ENCODE measurements at regions not wholly inside any gene's neighbourhood (a gene's known extent, or its start where the extent isn't known, plus 50 kb on each side); places are given as distances from the start of the nearest gene placed in this dataset.
A peak's percentile ranks its signal among the peaks of the same experiment; 100 is the strongest.

- no peak for DNase-seq (ENCODE audit: low read depth)
Measured at GRCh38 chr20:6559791-6560190, 207.7 kb upstream of the BMP2 start.

DNA sequence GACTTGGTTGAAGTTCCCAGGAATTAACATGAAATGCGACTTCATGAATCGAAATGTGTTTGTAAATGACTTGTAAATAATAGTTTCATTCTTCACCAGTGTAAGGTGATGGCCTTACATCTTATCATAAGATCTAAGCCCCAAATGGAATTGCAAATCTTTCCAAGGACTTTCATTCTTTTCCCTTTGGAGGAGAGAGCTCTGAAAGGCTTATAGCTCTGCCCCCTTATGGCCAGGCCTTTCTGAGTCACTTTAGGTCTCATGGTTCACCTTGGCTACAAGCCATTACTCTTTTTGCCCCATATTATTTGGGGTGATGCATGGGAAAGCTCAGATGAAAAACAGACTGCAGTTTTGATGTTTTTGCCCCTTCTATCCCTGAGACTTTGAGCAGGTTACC is 209.1 kb upstream of the BMP2 start:
- DNase-seq (ENCODE audit: low read depth) = no peak

DNA sequence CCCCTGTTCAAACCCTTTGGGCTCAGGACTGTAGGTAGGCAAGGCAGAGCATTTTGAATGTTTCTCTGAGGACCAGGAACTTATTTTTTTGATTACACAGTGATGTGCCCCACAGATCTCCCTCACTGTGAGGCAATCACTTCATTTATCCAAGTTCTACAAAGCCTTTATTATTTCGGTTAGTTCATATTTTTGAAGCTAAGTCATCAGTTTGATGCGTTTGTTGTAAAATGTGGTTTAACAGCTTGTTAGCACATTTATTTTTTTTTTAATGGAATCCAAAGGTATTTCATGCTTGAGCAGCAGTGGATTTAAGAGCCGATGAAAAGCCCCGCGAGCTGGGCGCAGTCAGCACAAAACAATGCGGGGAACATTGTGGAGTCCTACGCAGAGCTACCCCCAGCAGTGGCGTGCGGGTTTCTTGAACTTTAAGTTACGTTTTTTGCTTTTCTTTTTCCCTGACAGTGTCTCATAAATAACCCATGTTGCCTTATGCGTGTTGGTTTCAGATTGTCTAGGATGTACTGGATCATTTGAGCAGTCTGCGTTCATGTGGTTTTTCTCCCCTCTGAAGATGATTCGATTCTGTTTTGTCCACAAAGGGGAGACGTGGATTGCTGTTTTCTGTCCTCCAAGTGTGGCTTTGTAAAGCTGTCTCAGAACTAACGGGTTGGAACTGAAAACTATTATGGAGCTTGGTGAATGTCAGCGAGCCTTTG is 233.6 kb upstream of the BMP2 start:
- DNase-seq (ENCODE audit: low read depth) = peak; percentile 60

DNA sequence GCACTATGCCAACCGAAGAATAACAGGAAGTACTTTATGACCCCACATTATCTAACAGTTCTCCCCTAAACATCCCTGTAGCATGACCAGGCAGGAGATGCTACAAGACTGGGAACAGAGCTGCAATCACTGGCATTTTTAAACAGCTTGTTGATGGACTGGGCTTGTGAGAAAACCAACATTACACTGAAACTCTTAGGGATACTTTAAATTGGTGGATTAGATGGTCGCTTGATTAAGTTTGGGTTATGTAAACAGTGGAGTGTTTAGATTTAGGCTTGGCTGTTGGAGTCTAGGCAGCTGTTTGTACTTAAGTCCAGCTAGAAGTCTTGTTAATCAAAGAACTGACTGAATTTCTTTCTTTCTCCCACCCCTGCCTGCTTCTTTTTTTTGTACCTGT is 234.1 kb upstream of the BMP2 start:
- peak; percentile 32 for DNase-seq (ENCODE audit: low read depth)

DNA sequence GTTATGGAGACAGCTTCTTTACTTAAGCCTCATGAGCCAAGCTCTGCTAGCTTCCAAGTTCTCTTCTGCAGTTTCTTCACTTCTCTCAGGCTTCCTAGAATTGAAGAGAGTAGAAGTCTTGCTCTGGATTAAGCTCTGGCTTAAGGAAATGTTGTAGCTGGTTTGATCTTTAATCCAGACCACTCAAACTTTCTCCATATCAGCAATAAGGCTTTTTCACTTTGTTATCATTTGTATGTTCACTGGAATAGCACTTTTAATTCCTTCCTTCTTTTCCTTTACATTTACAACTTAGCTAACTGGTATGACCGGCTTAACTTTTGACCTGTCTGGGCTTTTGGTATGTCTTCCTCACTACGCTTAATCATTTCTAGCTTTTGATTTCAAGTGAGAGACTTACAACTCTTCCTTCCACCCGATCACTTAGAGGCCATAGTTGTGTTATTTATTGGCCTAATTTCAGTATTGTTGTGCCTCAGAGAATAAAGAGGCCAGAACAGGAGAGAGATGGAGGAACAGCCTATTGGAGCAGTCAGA is 236.6 kb upstream of the BMP2 start:
- DNase-seq (ENCODE audit: low read depth) = no peak

DNA sequence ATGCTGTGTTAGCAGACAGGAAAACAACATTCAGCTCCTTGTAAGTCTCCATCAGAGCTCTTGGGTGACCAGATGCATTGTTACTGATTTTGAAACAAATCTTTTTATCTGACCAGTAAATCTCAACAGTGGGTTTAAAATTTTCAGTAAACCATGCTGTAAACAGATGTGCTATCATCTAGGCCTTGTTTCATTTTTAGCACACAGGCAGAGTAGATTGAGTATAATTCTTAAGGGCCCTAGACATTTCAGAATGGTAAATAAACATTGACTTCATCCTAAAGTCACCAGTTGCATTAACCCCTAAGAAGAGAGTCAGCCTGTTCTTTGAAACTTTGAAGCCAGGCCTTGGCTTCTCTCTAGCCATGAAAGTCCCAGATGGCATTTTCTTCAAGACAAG is 237.2 kb upstream of the BMP2 start:
- DNase-seq (ENCODE audit: low read depth) = no peak

DNA sequence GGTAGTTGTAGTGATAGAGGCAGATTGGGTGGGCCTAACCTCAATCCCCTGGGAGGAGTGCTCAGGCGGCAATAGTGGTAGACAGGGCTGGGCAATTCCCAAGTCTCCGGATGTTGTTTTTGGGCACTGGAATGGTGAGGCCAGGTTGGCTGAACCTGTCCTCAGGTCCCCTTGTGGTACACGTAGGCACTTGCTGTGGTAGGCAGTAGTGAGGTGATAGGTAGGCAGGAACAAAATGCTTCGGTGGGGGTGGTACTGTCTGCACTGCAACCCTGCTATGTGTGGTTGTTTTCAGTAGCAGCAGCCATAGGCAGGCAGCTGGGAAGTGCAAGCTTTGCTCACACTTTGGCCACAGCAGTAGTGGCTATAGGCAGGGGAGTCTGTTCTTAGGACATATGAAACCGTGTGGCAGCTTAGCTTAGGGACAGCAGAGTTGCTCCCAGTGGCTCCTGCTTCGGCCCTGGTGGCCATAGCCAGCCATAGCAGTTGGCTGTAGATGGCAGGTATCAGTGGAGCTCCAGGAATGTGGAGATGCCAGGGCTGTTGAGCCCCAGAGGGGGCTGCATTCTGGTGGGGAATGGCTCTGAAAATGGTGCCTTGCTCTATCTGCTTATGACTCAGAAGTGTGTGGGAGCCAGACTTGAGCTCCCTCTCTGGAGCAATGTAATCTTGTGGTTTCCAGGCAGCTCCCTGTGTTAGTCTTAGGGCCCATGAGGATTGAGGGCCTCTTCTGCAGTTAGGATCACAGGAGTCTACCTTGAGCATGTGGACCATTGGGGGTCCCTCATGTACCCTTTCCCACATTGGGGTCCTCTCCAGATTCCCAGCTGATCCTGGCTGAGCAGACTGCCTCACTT is 241.8 kb upstream of the BMP2 start:
- no peak for DNase-seq (ENCODE audit: low read depth)

DNA sequence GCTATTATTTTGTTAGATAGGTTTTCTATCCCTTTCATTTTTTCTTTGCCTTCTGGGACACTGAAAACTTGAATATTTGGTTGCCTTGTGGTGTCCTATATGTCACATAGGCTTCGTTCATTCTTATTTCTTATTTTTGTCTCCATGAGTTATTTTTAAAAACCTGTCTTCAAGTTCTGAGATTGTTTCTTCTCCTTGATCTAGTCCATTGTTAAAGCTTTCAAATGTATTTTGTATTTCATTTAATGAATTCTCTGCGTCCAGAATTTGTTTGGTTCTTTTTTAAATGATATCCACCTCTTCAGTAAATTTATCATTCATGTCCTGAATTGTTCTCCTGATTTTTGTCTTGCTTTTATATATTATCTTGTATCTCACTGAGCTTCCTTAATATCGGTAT is 243.2 kb upstream of the BMP2 start:
- no peak for DNase-seq (ENCODE audit: low read depth)

DNA sequence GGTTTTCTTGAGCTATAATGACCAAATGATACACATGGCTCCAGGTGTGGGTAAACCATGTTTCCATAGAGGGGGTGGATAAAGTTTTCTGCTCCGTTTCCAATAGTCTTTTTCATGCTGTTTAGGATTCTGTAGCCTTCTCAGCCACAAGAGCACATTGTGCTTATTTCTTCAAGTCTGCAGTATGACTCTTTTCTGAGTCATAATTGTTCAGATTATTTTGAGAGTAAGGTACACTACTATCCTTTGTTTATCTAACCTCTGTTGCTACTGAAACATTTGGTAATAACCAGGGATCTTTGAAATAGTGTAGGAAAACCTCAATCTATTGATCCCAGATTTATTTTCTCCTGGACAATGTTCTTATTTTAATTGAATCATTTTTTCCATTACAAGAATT is 247.9 kb upstream of the BMP2 start:
- no peak for DNase-seq (ENCODE audit: low read depth)

DNA sequence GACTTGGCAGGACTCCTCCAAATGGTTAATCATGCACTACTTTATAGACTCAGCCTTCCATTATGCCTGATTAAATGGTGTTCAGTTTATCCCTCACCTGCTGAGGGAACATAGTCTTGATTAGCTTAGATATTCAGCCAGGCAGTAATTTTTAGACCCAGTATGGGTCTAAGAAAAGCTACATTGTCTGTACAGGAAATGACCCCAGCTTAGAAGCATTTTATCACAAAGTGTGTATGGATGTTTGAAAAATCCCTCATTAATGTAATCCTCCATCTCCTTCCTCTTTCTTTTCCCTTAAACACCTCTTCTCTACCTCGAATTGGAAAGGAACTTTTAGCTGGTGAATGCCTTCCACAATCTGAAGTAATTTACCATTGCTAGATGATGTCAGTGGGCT is 252.2 kb upstream of the BMP2 start:
- no peak for DNase-seq (ENCODE audit: low read depth)

DNA sequence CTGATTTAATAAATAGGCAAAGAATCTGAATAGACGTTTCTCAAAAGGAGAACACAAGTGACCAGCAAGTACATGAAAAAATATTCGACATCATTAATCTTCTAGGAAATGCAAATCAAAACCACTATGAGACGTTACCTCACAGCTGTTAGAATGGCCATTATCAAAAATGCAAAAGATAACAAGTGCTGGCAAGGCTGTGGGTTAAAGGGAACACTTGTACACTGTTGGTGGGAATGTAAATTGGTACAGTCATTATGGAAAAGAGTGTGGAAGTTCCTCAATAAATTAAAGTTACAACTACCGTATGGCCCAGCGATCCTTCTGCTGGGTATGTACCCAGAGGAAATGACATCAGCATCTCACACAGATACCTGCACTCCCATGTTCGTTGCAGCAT is 253.9 kb upstream of the BMP2 start:
- DNase-seq (ENCODE audit: low read depth) = no peak

DNA sequence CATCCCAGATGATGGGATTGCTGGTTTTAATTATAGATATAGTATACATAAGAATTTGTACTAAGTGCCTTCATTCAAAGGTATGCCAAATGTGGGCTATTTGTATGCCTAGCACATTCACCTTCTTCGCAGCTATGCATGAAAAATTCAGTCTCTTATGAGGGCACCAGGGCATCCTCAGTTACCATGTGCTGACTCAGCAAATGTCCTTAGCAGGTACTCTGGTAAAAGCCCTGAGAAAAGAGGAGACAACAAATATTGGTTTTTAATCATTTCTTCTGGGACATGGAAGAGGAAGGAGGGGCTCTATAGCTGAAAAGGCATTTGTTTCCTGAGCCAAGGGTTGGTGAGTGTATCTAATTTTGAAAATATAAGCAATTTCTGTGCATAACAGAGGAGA is 258.1 kb upstream of the BMP2 start:
- DNase-seq (ENCODE audit: low read depth) = no peak

DNA sequence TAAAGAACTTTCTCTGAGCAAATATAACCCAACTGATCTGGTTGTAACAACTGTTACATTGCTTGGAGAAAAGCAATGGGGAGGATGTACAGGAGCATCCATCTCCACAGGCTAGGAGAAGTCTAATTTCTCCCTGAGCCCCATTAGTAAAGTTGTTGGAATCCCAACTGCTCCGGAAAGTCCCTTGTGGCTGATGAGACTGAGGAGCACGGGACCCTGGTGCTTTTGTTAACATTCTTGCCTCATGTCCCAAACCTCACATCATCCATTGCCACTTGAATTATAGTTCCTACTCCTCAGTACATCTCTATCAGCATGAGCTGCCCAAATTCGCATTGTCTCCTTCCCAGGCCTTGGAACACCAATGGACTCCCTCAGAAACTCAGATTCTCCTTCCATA is 260.6 kb upstream of the BMP2 start:
- DNase-seq (ENCODE audit: low read depth) = no peak

DNA sequence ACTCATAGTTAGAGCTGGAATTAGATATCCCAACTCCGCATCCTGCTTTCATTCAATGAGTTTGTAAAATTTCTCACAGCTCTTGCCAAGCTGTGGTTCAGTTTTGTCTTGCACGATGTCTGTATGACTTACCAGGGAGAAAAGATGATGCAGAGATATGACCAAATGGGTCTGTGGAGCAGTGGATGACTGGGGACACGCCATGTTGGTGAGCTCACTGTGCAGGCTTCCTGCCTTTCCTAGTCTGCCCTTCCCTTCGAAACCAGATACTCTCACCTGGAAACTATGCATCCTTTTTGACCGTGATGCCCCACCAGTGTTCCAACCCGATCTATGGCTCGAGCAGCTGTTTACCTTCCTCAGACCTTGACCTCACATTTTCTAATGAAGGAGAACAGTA is 262.7 kb upstream of the BMP2 start:
- no peak for DNase-seq (ENCODE audit: low read depth)

DNA sequence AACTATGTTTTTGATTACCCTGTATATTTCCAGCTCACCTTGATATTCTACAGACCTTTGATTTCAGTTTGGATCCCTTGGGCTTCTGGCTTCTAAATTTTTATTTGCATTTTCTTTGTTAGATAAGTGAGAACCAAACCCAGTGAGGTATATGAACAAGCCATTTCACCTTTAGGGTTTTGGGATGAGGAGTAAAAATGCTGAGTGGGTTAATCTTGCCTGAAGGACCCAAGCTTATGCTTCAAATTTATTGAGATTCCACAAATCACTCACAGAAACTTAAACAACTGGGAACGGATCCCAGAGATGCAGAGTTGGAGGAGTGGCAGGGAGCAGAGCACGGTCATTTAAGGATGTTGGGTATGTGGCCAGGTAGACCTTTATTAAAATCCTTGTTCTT is 263.3 kb upstream of the BMP2 start:
- DNase-seq (ENCODE audit: low read depth) = no peak

DNA sequence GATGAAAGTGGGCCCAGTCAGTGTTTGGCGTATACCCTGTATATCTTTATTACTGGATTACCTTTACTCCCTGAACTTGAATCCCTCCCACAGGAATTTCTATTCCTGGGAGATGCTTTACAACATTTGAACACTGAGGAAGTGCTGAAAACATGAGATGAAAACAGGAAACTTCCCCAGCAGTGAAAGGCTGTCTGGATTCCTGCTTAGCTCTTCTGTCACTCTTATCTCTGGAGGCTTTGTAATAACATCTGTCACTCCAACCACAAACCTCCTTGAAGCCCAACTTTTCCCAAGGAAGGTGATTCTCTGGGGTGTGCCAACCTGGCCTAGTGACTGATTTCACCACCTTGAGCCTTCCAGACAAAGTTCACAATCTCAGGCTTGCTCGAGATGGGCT is 264.5 kb upstream of the BMP2 start:
- no peak for DNase-seq (ENCODE audit: low read depth)

GRCh38 chr20:6502219-6502618 is 265.3 kb upstream of the BMP2 start:
- no peak for DNase-seq (ENCODE audit: low read depth)

GRCh38 chr20:6501061-6501460 is 266.4 kb upstream of the BMP2 start:
- peak; percentile 9 for DNase-seq (ENCODE audit: low read depth)

DNA sequence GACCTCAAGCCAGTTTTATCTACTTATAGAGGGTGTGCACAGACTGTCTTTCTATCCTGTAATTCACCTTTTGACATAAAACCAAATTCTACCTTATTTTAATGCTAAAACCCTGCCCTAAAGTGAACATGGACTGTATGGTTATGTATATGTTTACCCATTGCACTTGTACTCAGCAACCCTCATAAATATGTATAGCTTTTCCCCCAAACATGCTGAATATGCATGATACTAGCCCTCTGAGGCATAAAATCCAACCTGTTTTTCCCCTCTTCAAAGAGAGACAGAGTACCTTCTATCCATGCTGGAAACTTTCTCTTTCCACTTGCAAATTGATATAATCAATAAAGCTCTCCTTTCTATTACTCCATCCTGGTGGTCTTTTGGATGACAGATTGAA is 267.9 kb upstream of the BMP2 start:
- no peak for DNase-seq (ENCODE audit: low read depth)

DNA sequence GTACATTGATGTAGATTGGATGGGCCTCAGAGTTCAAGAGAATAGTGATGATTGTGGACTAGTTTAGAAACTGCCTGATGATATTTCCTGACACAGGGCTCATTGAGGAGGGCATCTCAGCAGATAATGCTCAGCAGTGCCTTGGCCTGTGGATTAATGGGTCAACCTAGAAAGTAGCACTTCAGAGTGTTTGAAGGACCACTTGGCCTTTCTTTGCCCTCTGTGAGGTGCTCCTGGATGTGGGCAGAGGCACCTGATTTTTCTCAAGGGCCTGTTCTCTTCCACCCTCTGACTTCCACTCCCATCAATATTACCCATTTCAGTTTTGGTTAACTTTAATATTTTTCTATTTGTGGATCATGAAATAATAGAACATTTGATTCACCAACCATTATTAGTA is 270.6 kb upstream of the BMP2 start:
- no peak for DNase-seq (ENCODE audit: low read depth)

DNA sequence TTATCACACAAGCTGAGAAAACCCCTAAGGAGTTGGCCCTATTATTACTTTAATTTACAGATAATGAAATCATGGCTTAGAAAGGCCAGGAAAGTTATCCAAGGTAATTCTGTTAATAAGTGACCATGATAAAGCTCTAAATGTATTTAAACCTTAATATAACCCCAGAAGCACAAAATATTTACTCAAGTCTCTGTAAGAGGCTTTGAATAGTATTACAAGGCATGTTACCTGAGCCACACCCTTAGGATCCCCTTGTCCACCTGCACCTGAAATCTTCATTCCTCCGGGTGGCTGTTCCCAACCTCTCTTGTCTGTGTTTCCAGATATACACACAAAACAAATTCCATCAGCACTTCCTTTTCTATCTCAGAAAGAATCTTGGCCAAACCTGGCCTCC is 271.6 kb upstream of the BMP2 start:
- no peak for DNase-seq (ENCODE audit: low read depth)

GRCh38 chr20:6492271-6493055 is 275.0 kb upstream of the BMP2 start:
- no peak for DNase-seq (ENCODE audit: low read depth)

DNA sequence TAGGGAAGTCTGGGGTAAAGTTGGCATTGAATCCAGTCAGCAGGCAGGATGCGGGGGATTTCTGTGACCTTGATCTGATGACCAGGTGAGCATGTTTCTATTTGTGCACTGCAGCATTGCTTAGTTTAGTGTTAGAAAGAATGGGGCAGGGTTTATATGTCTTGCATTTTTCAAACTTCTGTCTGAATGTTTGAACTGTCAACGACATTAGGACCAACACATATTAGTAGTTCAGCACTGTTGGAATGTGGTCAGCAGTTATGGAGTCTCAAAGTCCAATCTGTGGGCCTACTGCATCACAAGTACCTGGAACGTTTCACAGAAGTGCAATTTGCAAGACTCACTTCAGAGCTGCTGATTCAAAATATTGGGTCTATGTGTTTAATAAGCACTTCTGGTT is 276.6 kb upstream of the BMP2 start:
- DNase-seq (ENCODE audit: low read depth) = no peak

Data from GM04504 (cell line).